ENCODE measurements at regions not wholly inside any gene's neighbourhood (a gene's known extent, or its start where the extent isn't known, plus 50 kb on each side); places are given as distances from the start of the nearest gene placed in this dataset.

DNA sequence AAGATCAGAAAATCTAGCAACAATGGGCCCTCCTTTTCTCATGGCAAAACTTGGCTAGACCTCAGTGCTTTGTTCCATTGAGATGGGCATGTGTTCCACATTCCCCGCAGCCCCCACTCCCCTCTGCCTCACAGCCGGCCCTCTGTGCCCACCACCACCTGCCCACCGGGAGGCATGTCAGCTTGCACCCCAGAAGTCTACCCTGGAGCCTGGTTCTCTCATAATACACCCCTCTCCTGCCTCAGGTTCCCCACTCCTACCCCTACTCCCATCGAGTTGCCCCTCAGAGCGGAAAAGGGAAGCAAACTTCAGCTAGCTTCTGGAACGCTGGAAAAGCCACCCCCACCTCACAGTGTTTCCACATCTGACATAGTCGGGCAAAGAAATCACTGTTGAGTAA, 219.0 kb downstream of the ANAPC1 start:
- TF ChIP-seq, protein P1, sequence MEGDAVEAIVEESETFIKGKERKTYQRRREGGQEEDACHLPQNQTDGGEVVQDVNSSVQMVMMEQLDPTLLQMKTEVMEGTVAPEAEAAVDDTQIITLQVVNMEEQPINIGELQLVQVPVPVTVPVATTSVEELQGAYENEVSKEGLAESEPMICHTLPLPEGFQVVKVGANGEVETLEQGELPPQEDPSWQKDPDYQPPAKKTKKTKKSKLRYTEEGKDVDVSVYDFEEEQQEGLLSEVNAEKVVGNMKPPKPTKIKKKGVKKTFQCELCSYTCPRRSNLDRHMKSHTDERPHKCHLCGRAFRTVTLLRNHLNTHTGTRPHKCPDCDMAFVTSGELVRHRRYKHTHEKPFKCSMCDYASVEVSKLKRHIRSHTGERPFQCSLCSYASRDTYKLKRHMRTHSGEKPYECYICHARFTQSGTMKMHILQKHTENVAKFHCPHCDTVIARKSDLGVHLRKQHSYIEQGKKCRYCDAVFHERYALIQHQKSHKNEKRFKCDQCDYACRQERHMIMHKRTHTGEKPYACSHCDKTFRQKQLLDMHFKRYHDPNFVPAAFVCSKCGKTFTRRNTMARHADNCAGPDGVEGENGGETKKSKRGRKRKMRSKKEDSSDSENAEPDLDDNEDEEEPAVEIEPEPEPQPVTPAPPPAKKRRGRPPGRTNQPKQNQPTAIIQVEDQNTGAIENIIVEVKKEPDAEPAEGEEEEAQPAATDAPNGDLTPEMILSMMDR (IDR thresholded peaks at IDR 0.05 in 2 of 3, conservative IDR thresholded peaks at IDR 0.05 in 1 of 3; ENCODE audit: borderline replicate concordance in 1 of 3, insufficient read depth in 1 of 3, low read depth in 2 of 3, low read length in 2 of 3): no peak
- TF ChIP-seq EGR1 (IDR thresholded peaks at IDR 0.05; ENCODE audit: low read depth) (no peak), CEBPB (IDR thresholded peaks at IDR 0.05; ENCODE audit: low read depth) (no peak), ZNF274 (IDR thresholded peaks at IDR 0.05; ENCODE audit: low read depth, low read length) (no peak), ZFX (IDR thresholded peaks at IDR 0.05) (no peak)
- TF ChIP-seq, protein P2, sequence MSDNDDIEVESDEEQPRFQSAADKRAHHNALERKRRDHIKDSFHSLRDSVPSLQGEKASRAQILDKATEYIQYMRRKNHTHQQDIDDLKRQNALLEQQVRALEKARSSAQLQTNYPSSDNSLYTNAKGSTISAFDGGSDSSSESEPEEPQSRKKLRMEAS (IDR thresholded peaks at IDR 0.05): no peak

Data from HCT116 (cell line).